Endodermal cell (in vitro differentiated cells): ENCODE measurements at regions not wholly inside any gene's neighbourhood (a gene's known extent, or its start where the extent isn't known, plus 50 kb on each side); places are given as distances from the start of the nearest gene placed in this dataset.

Experiments used
- DNase-seq: peaks from one replicate; pipeline ENCODE4 v3.0.0-alpha.2; 2017
- H3K27ac ChIP-seq: 2 replicates; pipeline ENCODE4 v1.5.1; 2013; ENCODE audit warnings: mild to moderate bottlenecking, low read depth, low read length, moderate library complexity
- H3K27me3 ChIP-seq: 2 replicates; pipeline ENCODE4 v1.6.1; 2013; ENCODE audit warnings: mild to moderate bottlenecking, low read length, moderate library complexity; ENCODE audit not compliant: insufficient read depth, control insufficient read depth, poor library complexity, severe bottlenecking
- H3K36me3 ChIP-seq: 2 replicates; pipeline ENCODE4 v1.7.0; 2013; ENCODE audit warnings: mild to moderate bottlenecking, low read length, moderate library complexity; ENCODE audit not compliant: control insufficient read depth, insufficient read depth
- H3K4me1 ChIP-seq: one replicate; pipeline ENCODE4 v1.7.0; 2013; ENCODE audit warnings: low read length; ENCODE audit not compliant: control insufficient read depth, insufficient read depth
- H3K4me3 ChIP-seq: 2 replicates; pipeline ENCODE4 v1.5.1; 2013; ENCODE audit warnings: mild to moderate bottlenecking, low read length, moderate library complexity
- H3K9ac ChIP-seq: 2 replicates; pipeline ENCODE4 v1.6.1; 2013; ENCODE audit warnings: mild to moderate bottlenecking, low read length, moderate library complexity; ENCODE audit not compliant: poor library complexity, severe bottlenecking; ENCODE audit errors: extremely low read depth
- H3K9me3 ChIP-seq: 2 replicates; pipeline ENCODE4 v1.6.1; 2013; ENCODE audit warnings: mild to moderate bottlenecking, low read length, moderate library complexity; ENCODE audit not compliant: control insufficient read depth
- H3K27ac Mint-ChIP-seq: 2 replicates; pipeline ENCODE4 v1.8.0; 2020; ENCODE audit warnings: mixed read lengths
- H3K27me3 Mint-ChIP-seq: 2 replicates; pipeline ENCODE4 v1.8.0; 2021; ENCODE audit warnings: mild to moderate bottlenecking, mixed read lengths; ENCODE audit not compliant: insufficient read depth
- H3K36me3 Mint-ChIP-seq: 2 replicates; pipeline ENCODE4 v1.8.0; 2020; ENCODE audit warnings: low read depth, mixed read lengths
- H3K4me1 Mint-ChIP-seq: 2 replicates; pipeline ENCODE4 v1.8.0; 2020; ENCODE audit warnings: mixed read lengths
- H3K4me3 Mint-ChIP-seq: 2 replicates; pipeline ENCODE4 v1.8.0; 2020; ENCODE audit warnings: mild to moderate bottlenecking, moderate library complexity, mixed read lengths
- H3K9me3 Mint-ChIP-seq: 2 replicates; pipeline ENCODE4 v1.8.0; 2020; ENCODE audit warnings: mild to moderate bottlenecking, mixed read lengths
- WGBS, 2 experiments: methylation state at CpG; one replicate each; pipeline versions ENCODE4 v1.1.5 to v1.1.7; 2013; ENCODE audit warnings: missing lambda C conversion rate in 2 of 2, mixed read lengths in 1 of 2; ENCODE audit not compliant: insufficient coverage in 1 of 2, insufficient read length in 1 of 2; 5-methylcytosine and 5-hydroxymethylcytosine counted together
- TF ChIP-seq, protein P1 (sequence below): fragments of 200-600 bp; sonication (generic); conservative IDR thresholded peaks from 2 replicates; pipeline ENCODE4 v1.5.0; 2021; ENCODE audit warnings: antibody characterized with exemption, mild to moderate bottlenecking

DNA sequence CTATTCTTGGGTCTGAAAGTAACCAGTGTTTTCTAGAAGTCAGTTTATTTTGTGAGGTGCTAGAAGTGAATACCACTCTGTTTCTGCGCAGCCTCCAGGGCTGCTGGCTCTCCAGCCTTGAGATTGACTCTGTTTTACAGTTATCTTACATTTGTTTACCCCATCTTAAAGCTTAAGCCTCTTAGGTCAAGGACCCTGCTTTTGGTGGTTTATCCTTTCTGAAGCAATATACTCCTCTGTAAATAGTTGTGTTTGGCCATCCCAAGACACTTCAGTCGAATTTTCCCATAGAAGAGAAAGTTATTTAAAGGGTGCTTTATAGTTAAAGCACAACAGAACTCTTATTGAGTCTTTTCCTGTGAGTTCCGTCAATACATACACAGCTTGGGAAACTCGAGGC lies 190.6 kb upstream of the RSPO3 start:
- no peak for DNase-seq
- H3K4me1 ChIP-seq, result peaks cover 2% of the 10 kb centered on the region
- WGBS, 2 experiments, result 84% methylated on average over 4 of the region's 4 CpGs; no CpG with 5 or more reads in 1 of the 2 experiments
- no peak overlapping the region for H3K27ac ChIP-seq
- H3K9ac ChIP-seq, result no peak overlapping the region
- Mint-ChIP-seq H3K9me3 (no peaks in the 10 kb centered on the region), H3K27ac (no peak overlapping the region), H3K4me3 (no peak overlapping the region), H3K36me3 (no peaks in the 10 kb centered on the region), H3K4me1 (peaks cover 10% of the 10 kb centered on the region), H3K27me3 (peaks cover 7% of the 10 kb centered on the region)
- H3K27me3 ChIP-seq, result no peaks in the 10 kb centered on the region
- TF ChIP-seq, protein P1, sequence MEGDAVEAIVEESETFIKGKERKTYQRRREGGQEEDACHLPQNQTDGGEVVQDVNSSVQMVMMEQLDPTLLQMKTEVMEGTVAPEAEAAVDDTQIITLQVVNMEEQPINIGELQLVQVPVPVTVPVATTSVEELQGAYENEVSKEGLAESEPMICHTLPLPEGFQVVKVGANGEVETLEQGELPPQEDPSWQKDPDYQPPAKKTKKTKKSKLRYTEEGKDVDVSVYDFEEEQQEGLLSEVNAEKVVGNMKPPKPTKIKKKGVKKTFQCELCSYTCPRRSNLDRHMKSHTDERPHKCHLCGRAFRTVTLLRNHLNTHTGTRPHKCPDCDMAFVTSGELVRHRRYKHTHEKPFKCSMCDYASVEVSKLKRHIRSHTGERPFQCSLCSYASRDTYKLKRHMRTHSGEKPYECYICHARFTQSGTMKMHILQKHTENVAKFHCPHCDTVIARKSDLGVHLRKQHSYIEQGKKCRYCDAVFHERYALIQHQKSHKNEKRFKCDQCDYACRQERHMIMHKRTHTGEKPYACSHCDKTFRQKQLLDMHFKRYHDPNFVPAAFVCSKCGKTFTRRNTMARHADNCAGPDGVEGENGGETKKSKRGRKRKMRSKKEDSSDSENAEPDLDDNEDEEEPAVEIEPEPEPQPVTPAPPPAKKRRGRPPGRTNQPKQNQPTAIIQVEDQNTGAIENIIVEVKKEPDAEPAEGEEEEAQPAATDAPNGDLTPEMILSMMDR, result no peak
- H3K36me3 ChIP-seq, result no peaks in the 10 kb centered on the region
- no peaks in the 10 kb centered on the region for H3K9me3 ChIP-seq
- no peak overlapping the region for H3K4me3 ChIP-seq

DNA sequence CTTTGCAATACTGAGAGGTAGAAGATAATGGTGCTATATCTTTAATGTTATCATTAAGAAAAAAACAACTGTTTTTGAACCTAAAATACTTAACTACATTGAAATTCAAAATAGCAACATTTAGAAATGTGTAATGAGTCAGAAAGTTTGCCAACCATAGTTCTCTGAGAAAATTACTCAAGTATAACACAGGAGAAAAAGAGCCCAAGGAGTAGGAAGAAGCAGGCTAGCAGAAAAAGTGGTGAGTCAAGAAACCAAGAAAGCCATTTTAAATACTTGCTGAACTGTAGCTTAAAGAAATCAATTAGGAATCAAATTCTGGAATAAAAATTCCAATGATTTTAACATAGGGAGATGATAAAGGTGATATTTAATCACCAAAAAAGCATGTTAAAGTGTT lies 181.0 kb upstream of the RSPO3 start:
- TF ChIP-seq, protein P1, result no peak
- no peak overlapping the region for H3K4me3 ChIP-seq
- DNase-seq, result no peak
- H3K27ac ChIP-seq, result no peak overlapping the region
- H3K4me1 ChIP-seq, result no peaks in the 10 kb centered on the region
- no peak overlapping the region for H3K4me3 Mint-ChIP-seq
- no peaks in the 10 kb centered on the region for H3K9me3 ChIP-seq
- H3K9me3 Mint-ChIP-seq, result no peaks in the 10 kb centered on the region
- no peak overlapping the region for H3K9ac ChIP-seq
- H3K27ac Mint-ChIP-seq, result no peak overlapping the region
- H3K36me3 ChIP-seq, result no peaks in the 10 kb centered on the region
- peaks cover 5% of the 10 kb centered on the region for H3K27me3 Mint-ChIP-seq
- H3K4me1 Mint-ChIP-seq, result no peaks in the 10 kb centered on the region
- no peaks in the 10 kb centered on the region for H3K36me3 Mint-ChIP-seq
- no peaks in the 10 kb centered on the region for H3K27me3 ChIP-seq

DNA sequence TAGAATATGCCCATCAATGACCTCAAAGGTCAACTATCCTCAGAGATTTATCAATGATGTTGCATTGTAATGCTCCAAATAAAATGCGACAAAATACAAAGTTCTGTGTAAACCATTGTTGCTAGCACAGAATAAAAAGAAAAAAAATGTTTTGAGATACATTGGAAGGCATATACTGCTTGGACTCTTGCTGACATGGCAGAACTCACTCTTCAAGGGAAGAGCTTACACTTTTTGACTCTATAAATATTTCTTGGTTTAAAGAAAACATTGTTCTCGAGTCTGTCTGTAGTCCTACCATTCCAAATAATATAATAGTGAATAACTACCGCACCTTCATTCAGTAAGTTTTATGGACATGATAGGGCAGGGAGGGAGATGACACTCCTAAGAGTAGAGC lies 178.7 kb upstream of the RSPO3 start:
- TF ChIP-seq, protein P1, result no peak
- Histone ChIP-seq H3K27ac (no peak overlapping the region), H3K4me1 (no peaks in the 10 kb centered on the region), H3K9me3 (no peaks in the 10 kb centered on the region), H3K4me3 (no peak overlapping the region), H3K36me3 (no peaks in the 10 kb centered on the region), H3K27me3 (no peaks in the 10 kb centered on the region), H3K9ac (no peak overlapping the region)
- Mint-ChIP-seq H3K4me1 (no peaks in the 10 kb centered on the region), H3K36me3 (no peaks in the 10 kb centered on the region), H3K27ac (no peak overlapping the region), H3K27me3 (peaks cover 12% of the 10 kb centered on the region), H3K4me3 (no peak overlapping the region), H3K9me3 (no peaks in the 10 kb centered on the region)
- 99 to 100% methylated on average over 1 to 3 of the region's 3 CpGs for WGBS, 2 experiments
- DNase-seq, result no peak
